CD8-positive, alpha-beta memory T cell (primary cell): ENCODE measurements at regions not wholly inside any gene's neighbourhood (a gene's known extent, or its start where the extent isn't known, plus 50 kb on each side); places are given as distances from the start of the nearest gene placed in this dataset.

ENCODE experiments used
- CTCF ChIA-PET: fragments of 350-600 bp; sonication (Branson Sonifier 250); formaldehyde crosslinking; loops from one replicate; lab custom pipeline; 2021; ENCODE audit warnings: antibody characterized with exemption; lab: Charles Lee
- POLR2A ChIA-PET: fragments of 350-600 bp; sonication (Branson Sonifier 250); formaldehyde crosslinking; loops from one replicate; lab custom pipeline; 2021; ENCODE audit warnings: antibody characterized with exemption; lab: Charles Lee
- DNase-seq, 5 donors: peaks; one replicate each; pipeline versions ENCODE4 v3.0.0 to v3.0.0-alpha.2; 2020 to 2022; ENCODE audit warnings: mixed read lengths in 1 of 5
- H3K27ac ChIP-seq: one replicate; pipeline ENCODE4 v1.7.0; 2013; ENCODE audit warnings: low read depth, mild to moderate bottlenecking, low read length, moderate library complexity
- H3K27me3 ChIP-seq: 2 replicates; pipeline ENCODE4 v1.7.0; 2013; ENCODE audit warnings: low read length, mild to moderate bottlenecking; ENCODE audit not compliant: insufficient read depth, poor library complexity, severe bottlenecking
- H3K36me3 ChIP-seq: 2 replicates; pipeline ENCODE4 v1.7.0; 2013; ENCODE audit warnings: mild to moderate bottlenecking, low read length, moderate library complexity; ENCODE audit not compliant: insufficient read depth
- H3K4me1 ChIP-seq: 2 replicates; pipeline ENCODE4 v1.7.0; 2013; ENCODE audit warnings: mild to moderate bottlenecking, low read length, moderate library complexity; ENCODE audit not compliant: insufficient read depth
- H3K4me3 ChIP-seq: 2 replicates; pipeline ENCODE4 v1.7.0; 2013; ENCODE audit warnings: mild to moderate bottlenecking, low read length
- H3K9me3 ChIP-seq: 2 replicates; pipeline ENCODE4 v1.7.0; 2013; ENCODE audit warnings: mild to moderate bottlenecking, low read length
- H3K27ac Mint-ChIP-seq, 8 donors: one replicate each; pipeline ENCODE4 v1.8.0; 2020 to 2021; ENCODE audit warnings: mixed read lengths in 8 of 8, mild to moderate bottlenecking in 6 of 8, inconsistent platforms in 3 of 8, moderate library complexity in 3 of 8
- H3K27me3 Mint-ChIP-seq, 2 donors: one replicate each; pipeline ENCODE4 v1.8.0; 2020 to 2021; ENCODE audit warnings: mixed read lengths in 2 of 2, mild to moderate bottlenecking in 1 of 2, moderate library complexity in 1 of 2
- H3K36me3 Mint-ChIP-seq, 3 donors: one replicate each; pipeline ENCODE4 v1.8.0; 2020 to 2021; ENCODE audit warnings: mixed read lengths in 3 of 3, inconsistent platforms in 1 of 3, mild to moderate bottlenecking in 1 of 3
- H3K4me1 Mint-ChIP-seq, 3 donors: one replicate each; pipeline ENCODE4 v1.8.0; 2020 to 2021; ENCODE audit warnings: mixed read lengths in 3 of 3, inconsistent platforms in 1 of 3, mild to moderate bottlenecking in 1 of 3
- H3K4me3 Mint-ChIP-seq, 7 donors: one replicate each; pipeline ENCODE4 v1.8.0; 2020 to 2021; ENCODE audit warnings: mixed read lengths in 7 of 7, mild to moderate bottlenecking in 6 of 7, moderate library complexity in 4 of 7, inconsistent platforms in 2 of 7
- H3K9me3 Mint-ChIP-seq, 5 donors: one replicate each; pipeline ENCODE4 v1.8.0; 2020 to 2022; ENCODE audit warnings: mixed read lengths in 5 of 5, mild to moderate bottlenecking in 3 of 5, moderate library complexity in 2 of 5, inconsistent platforms in 1 of 5

DNA sequence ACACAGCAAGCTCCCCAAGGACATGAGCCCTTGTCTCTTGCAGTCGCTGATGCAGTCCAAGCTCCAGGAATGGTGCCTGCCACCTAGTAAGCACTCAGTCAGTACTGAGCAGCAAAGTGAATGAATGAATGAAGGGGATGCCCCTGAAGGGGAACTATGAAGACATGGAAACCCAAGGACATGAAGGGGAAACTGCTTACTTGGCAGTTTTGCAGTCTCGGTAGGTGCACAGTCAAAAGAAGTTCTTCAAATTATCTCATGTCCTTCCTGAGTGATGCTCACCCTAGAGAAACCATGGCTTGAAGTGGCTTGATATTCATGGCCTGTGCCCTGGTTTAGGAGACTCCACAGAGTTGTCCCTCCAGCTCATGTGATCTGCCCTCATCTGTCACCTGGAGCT is 102.1 kb upstream of the DLX2 start:
- Mint-ChIP-seq H3K4me1 (no peaks in the 10 kb centered on the region), H3K27me3 (peaks cover 1 to 21% of the 10 kb centered on the region in 2 donors), H3K9me3 (peaks cover 0 to 6% (median 5%) of the 10 kb centered on the region in 5 donors), H3K27ac (no peak overlapping the region), H3K36me3 (peaks cover 0 to 7% (median 0%) of the 10 kb centered on the region in 3 donors), H3K4me3 (no peak overlapping the region)
- Histone ChIP-seq H3K4me1 (no peaks in the 10 kb centered on the region), H3K36me3 (no peaks in the 10 kb centered on the region), H3K27me3 (no peaks in the 10 kb centered on the region), H3K4me3 (no peak overlapping the region), H3K9me3 (no peaks in the 10 kb centered on the region), H3K27ac (no peak overlapping the region)
- ChIA-PET POLR2A (no interaction called here), CTCF (no interaction called here)
- no peak for DNase-seq

DNA sequence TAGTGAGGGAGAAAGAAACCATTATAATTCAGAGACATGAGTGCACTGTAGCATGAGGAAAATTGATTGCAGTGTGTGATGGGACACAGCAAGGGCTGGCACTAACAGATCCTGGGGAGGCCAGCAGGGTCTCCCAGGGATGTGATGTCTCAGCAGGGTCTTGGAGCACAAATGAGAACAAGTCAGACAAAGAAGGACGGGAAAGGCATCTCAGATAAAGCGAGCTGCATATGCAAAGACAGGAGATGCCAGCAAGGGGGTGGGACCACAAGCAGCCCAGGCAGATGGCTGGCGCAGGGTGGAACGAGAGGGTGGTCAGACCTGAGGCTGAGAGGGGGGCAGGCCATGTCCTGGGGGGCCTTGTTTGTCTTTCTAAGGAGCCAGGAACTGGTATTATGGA is 102.6 kb upstream of the DLX2 start:
- Histone ChIP-seq H3K4me3 (no peak overlapping the region), H3K27me3 (no peaks in the 10 kb centered on the region), H3K27ac (no peak overlapping the region), H3K9me3 (no peaks in the 10 kb centered on the region), H3K36me3 (no peaks in the 10 kb centered on the region), H3K4me1 (no peaks in the 10 kb centered on the region)
- H3K9me3 Mint-ChIP-seq: peaks cover 0 to 2% (median 0%) of the 10 kb centered on the region in 5 donors
- ChIA-PET CTCF (no interaction called here), POLR2A (no interaction called here)
- no peak for DNase-seq
- H3K4me3 Mint-ChIP-seq: no peak overlapping the region
- no peaks in the 10 kb centered on the region for H3K4me1 Mint-ChIP-seq
- peaks cover 0 to 17% of the 10 kb centered on the region in 2 donors for H3K27me3 Mint-ChIP-seq
- H3K27ac Mint-ChIP-seq: no peak overlapping the region
- peaks cover 0 to 3% (median 0%) of the 10 kb centered on the region in 3 donors for H3K36me3 Mint-ChIP-seq

DNA sequence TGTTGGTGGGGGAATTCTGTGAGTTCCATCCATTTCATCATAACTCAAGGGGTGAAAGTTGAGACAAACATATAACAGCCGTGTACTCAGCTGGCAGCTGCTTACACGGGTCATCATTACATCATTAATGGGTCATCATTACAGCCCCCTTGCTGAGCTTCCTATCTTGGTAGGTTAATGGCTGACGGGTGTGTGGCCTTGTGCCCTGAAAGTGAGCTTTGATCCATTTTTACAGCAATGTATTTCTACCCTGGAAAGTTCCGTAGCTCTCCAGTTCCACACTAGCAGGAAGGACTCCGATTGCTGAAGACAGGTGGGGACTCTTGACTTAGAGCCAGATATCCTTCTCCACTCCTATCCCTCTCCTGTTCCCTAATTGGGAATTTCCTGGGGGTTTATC is 105.2 kb upstream of the DLX2 start:
- CTCF ChIA-PET: interaction anchor here (1.5 kb wide), 1 partner anchor 258 kb away, joined by 4 read pairs; no protein-coding TSS in a partner anchor
- no peak for DNase-seq
- POLR2A ChIA-PET: no interaction called here

DNA sequence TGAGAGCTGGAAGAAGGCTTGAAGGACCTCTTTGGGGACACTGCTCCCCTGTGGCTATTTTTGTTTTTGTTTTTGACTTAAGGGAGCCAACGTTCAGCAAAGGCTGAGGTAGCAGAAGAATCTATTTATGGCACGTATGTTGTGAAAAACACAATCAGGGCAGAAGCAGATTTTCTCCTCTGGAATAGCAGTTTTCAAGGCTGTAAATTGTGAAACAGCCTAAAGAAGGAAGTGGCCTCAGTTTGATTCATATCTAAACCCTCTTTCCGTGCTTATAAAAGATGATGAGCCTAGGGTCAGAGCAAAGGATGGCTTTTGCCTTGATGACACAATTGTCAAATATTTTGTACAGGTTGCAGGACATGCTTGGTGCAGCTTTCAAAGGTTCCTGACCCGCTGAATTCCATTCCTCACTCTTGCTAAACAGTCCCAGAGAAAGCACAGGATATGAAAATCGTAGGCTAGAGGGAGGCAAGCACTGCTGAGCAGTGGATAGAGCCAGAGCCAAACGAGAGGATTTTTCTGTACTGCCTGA is 106.2 kb upstream of the DLX2 start:
- Histone ChIP-seq H3K27me3 (no peaks in the 10 kb centered on the region), H3K27ac (no peak overlapping the region), H3K4me1 (peaks cover 15% of the 10 kb centered on the region), H3K36me3 (no peaks in the 10 kb centered on the region), H3K4me3 (no peak overlapping the region), H3K9me3 (no peaks in the 10 kb centered on the region)
- ChIA-PET POLR2A (no interaction called here), CTCF (no interaction called here)
- Mint-ChIP-seq H3K27ac (no peak overlapping the region), H3K36me3 (peaks cover 0 to 6% (median 0%) of the 10 kb centered on the region in 3 donors), H3K4me1 (peaks cover 5 to 6% (median 6%) of the 10 kb centered on the region in 3 donors), H3K4me3 (no peak overlapping the region), H3K27me3 (peaks cover 0 to 11% of the 10 kb centered on the region in 2 donors), H3K9me3 (no peaks in the 10 kb centered on the region)
- no peak for DNase-seq

More for the DNA sequence above, 105.2 kb upstream of the DLX2 start:
- H3K4me3 ChIP-seq: no peak overlapping the region
- no peaks in the 10 kb centered on the region for H3K27me3 ChIP-seq
- peak overlapping the region in 1 of 8 donors; percentile 58 for H3K27ac Mint-ChIP-seq
- H3K27me3 Mint-ChIP-seq: peaks cover 0 to 11% of the 10 kb centered on the region in 2 donors
- no peaks in the 10 kb centered on the region for H3K36me3 ChIP-seq
- H3K9me3 ChIP-seq: no peaks in the 10 kb centered on the region
- H3K4me1 ChIP-seq: peaks cover 10% of the 10 kb centered on the region
- H3K36me3 Mint-ChIP-seq: peaks cover 0 to 6% (median 0%) of the 10 kb centered on the region in 3 donors
- H3K9me3 Mint-ChIP-seq: no peaks in the 10 kb centered on the region
- no peak overlapping the region for H3K4me3 Mint-ChIP-seq
- H3K27ac ChIP-seq: no peak overlapping the region
- H3K4me1 Mint-ChIP-seq: peaks cover 2 to 4% (median 2%) of the 10 kb centered on the region in 3 donors

DNA sequence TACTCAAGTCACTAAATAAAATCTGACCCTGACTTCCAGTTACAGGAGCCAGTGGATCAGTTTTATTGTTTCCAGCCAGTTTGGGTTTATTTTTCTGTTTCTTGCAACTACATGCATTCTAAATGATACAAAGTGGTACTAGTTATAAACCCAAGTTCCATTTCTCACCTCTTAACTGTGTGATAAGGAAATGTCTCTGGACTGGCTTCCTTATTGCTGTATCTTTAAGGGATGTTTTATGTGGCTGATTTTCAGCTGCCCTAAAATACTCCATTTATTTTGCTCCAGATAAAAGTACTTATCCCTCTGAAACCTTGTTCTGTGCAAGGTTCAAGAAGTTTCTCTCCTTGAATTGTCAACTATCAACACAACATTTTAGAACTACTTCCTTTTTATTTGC is 107.9 kb upstream of the DLX2 start:
- DNase-seq: no peak
- Mint-ChIP-seq H3K9me3 (no peaks in the 10 kb centered on the region), H3K27me3 (peaks cover 0 to 4% of the 10 kb centered on the region in 2 donors), H3K27ac (no peak overlapping the region), H3K36me3 (peaks cover 0 to 3% (median 0%) of the 10 kb centered on the region in 3 donors), H3K4me3 (no peak overlapping the region), H3K4me1 (peaks cover 5 to 6% (median 6%) of the 10 kb centered on the region in 3 donors)
- H3K4me3 ChIP-seq: no peak overlapping the region
- ChIA-PET CTCF (no interaction called here), POLR2A (no interaction called here)
- H3K4me1 ChIP-seq: peaks cover 15% of the 10 kb centered on the region
- H3K9me3 ChIP-seq: no peaks in the 10 kb centered on the region
- H3K27me3 ChIP-seq: no peaks in the 10 kb centered on the region
- H3K27ac ChIP-seq: no peak overlapping the region
- H3K36me3 ChIP-seq: no peaks in the 10 kb centered on the region

DNA sequence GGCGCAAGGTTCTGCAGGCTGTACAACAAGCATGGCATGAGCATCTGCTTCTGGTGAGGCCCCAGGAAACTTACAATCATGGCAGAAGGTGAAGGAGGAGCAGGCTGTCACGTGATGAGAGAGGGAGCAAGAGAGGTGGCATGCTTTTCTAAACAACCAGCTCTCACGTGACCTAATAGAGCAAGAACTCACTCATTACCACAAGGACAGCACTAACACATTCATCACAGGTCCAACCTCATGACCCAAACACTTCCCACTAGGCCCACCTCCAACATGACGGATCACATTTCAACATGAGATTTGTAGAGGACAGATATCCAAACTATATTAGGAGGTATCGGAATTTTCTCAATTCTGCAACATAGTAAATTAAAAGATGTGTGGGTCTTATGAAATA is 108.8 kb upstream of the DLX2 start:
- no peak overlapping the region for H3K4me3 Mint-ChIP-seq
- H3K4me1 ChIP-seq: peaks cover 15% of the 10 kb centered on the region
- no peaks in the 10 kb centered on the region for H3K27me3 ChIP-seq
- no peaks in the 10 kb centered on the region for H3K9me3 Mint-ChIP-seq
- H3K4me1 Mint-ChIP-seq: peaks cover 5 to 6% (median 6%) of the 10 kb centered on the region in 3 donors
- no peaks in the 10 kb centered on the region for H3K9me3 ChIP-seq
- H3K36me3 Mint-ChIP-seq: peaks cover 0 to 3% (median 0%) of the 10 kb centered on the region in 3 donors
- H3K27ac Mint-ChIP-seq: peak overlapping the region in 1 of 8 donors; percentile 58
- ChIA-PET POLR2A (no interaction called here), CTCF (no interaction called here)
- no peak for DNase-seq
- H3K27me3 Mint-ChIP-seq: peaks cover 0 to 4% of the 10 kb centered on the region in 2 donors
- no peaks in the 10 kb centered on the region for H3K36me3 ChIP-seq
- no peak overlapping the region for H3K27ac ChIP-seq
- H3K4me3 ChIP-seq: no peak overlapping the region

DNA sequence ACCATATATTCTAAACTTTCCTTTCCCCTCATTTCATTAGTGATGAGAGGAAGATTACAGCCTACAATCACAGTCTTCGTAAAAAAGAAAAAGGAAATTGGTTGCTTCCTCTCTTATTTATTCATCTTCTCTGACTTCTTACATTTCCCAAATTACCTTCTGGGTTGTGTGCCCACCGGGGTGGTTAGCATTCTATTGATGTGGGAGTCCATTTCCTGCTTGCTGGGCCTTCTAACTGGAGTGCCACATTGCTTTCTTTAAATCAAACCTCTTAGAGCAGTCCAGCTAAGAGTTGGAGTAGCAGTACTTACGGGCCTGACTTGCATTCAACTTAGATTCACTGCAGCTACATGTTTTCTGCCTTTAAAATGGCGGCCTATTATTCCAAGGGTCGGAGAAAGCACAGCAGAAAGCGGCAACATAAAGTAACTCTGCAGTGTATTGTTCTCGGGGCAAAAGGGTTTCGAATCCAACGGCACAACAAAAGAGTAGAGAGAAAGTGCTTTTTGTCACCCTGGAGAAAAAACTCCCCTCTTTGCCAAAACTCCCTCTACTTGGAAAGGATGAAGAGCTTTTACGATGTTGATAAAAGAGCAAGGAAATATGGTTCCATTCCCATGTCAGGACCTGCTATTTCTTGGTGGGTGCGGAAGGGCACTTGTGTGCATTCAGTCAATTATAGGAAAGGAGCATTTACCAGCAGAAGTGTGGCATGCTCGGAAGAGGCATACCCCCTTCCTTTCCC is 110.6 kb upstream of the DLX2 start:
- DNase-seq: no peak
- Mint-ChIP-seq H3K27me3 (peaks cover 0 to 4% of the 10 kb centered on the region in 2 donors), H3K4me3 (no peak overlapping the region), H3K4me1 (peaks cover 5 to 6% (median 6%) of the 10 kb centered on the region in 3 donors), H3K9me3 (no peaks in the 10 kb centered on the region), H3K36me3 (peaks cover 0 to 3% (median 0%) of the 10 kb centered on the region in 3 donors), H3K27ac (peak overlapping the region in 1 of 8 donors; percentile 43)
- H3K27ac ChIP-seq: no peak overlapping the region
- no peaks in the 10 kb centered on the region for H3K9me3 ChIP-seq
- no peaks in the 10 kb centered on the region for H3K36me3 ChIP-seq
- no peak overlapping the region for H3K4me3 ChIP-seq
- peaks cover 15% of the 10 kb centered on the region for H3K4me1 ChIP-seq
- CTCF ChIA-PET: no interaction called here
- no peaks in the 10 kb centered on the region for H3K27me3 ChIP-seq
- POLR2A ChIA-PET: no interaction called here

DNA sequence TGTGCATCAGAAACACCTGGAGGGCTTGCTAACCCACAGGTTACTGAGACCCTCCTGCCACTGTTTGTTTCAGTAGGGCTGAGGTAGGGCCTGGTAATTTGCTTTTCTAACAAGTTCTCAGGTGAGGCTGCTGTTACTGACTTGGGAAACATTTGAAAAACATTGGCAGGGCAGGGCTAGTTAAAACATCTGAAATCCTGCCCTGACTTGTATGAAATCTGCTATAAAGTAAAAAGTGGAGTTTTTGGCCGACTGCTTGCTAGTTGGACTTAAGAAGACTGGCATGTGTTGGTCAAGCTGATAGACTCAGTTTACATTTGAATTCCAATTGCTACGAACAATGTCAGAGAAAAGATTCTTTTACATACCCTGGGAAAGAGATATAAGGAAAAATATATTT is 111.6 kb upstream of the DLX2 start:
- no peak overlapping the region for H3K4me3 ChIP-seq
- POLR2A ChIA-PET: no interaction called here
- H3K4me1 Mint-ChIP-seq: peaks cover 5 to 6% (median 6%) of the 10 kb centered on the region in 3 donors
- H3K4me3 Mint-ChIP-seq: no peak overlapping the region
- DNase-seq: no peak
- no peak overlapping the region for H3K27ac ChIP-seq
- no peaks in the 10 kb centered on the region for H3K9me3 ChIP-seq
- peaks cover 2 to 3% of the 10 kb centered on the region in 2 donors for H3K27me3 Mint-ChIP-seq
- H3K9me3 Mint-ChIP-seq: no peaks in the 10 kb centered on the region
- H3K4me1 ChIP-seq: peaks cover 15% of the 10 kb centered on the region
- no peaks in the 10 kb centered on the region for H3K36me3 ChIP-seq
- H3K27ac Mint-ChIP-seq: no peak overlapping the region
- CTCF ChIA-PET: no interaction called here
- H3K36me3 Mint-ChIP-seq: peaks cover 0 to 3% (median 0%) of the 10 kb centered on the region in 3 donors
- no peaks in the 10 kb centered on the region for H3K27me3 ChIP-seq
